ENCODE measurements at regions not wholly inside any gene's neighbourhood (a gene's known extent, or its start where the extent isn't known, plus 50 kb on each side); places are given as distances from the start of the nearest gene placed in this dataset.

- DNase-seq (ENCODE audit: low spot score): no peak
Measured at GRCh38 chr18:29157057-29157780, 980.3 kb upstream of the CDH2 start.

- no peak for DNase-seq (ENCODE audit: low spot score)
Measured at GRCh38 chr18:29156531-29156930, 979.6 kb upstream of the CDH2 start.

- no peak for DNase-seq (ENCODE audit: low spot score)
Measured at GRCh38 chr18:29154758-29155725, 978.1 kb upstream of the CDH2 start.

GRCh38 chr18:29154196-29154757 lies 977.3 kb upstream of the CDH2 start:
- DNase-seq (ENCODE audit: low spot score): no peak

GRCh38 chr18:29153091-29153490 lies 976.2 kb upstream of the CDH2 start:
- no peak for DNase-seq (ENCODE audit: low spot score)

GRCh38 chr18:29147944-29148343 lies 971.0 kb upstream of the CDH2 start:
- DNase-seq (ENCODE audit: low spot score): no peak

- DNase-seq (ENCODE audit: low spot score): no peak
Measured at GRCh38 chr18:29146068-29146467, 969.1 kb upstream of the CDH2 start.

- DNase-seq (ENCODE audit: low spot score): no peak
Measured at GRCh38 chr18:29140590-29140989, 963.7 kb upstream of the CDH2 start.

GRCh38 chr18:29137773-29138495 lies 961.0 kb upstream of the CDH2 start:
- DNase-seq (ENCODE audit: low spot score): no peak

GRCh38 chr18:29123706-29124530 lies 947.0 kb upstream of the CDH2 start:
- DNase-seq (ENCODE audit: low spot score): peak; percentile 0

GRCh38 chr18:29104671-29105070 lies 927.7 kb upstream of the CDH2 start:
- no peak for DNase-seq (ENCODE audit: low spot score)

GRCh38 chr18:29104227-29104626 lies 927.3 kb upstream of the CDH2 start:
- no peak for DNase-seq (ENCODE audit: low spot score)

- no peak for DNase-seq (ENCODE audit: low spot score)
Measured at GRCh38 chr18:29096079-29096770, 919.3 kb upstream of the CDH2 start.

- no peak for DNase-seq (ENCODE audit: low spot score)
Measured at GRCh38 chr18:29087616-29088246, 910.8 kb upstream of the CDH2 start.

GRCh38 chr18:29084120-29084519 lies 907.2 kb upstream of the CDH2 start:
- no peak for DNase-seq (ENCODE audit: low spot score)

GRCh38 chr18:29083545-29083944 lies 906.6 kb upstream of the CDH2 start:
- DNase-seq (ENCODE audit: low spot score): no peak

- DNase-seq (ENCODE audit: low spot score): no peak
Measured at GRCh38 chr18:29080946-29081345, 904.0 kb upstream of the CDH2 start.

- DNase-seq (ENCODE audit: low spot score): no peak
Measured at GRCh38 chr18:29078273-29078672, 901.3 kb upstream of the CDH2 start.

- DNase-seq (ENCODE audit: low spot score): no peak
Measured at GRCh38 chr18:29077344-29077743, 900.4 kb upstream of the CDH2 start.

GRCh38 chr18:29076645-29077044 lies 899.7 kb upstream of the CDH2 start:
- no peak for DNase-seq (ENCODE audit: low spot score)
